ENCODE measurements at regions not wholly inside any gene's neighbourhood (a gene's known extent, or its start where the extent isn't known, plus 50 kb on each side); places are given as distances from the start of the nearest gene placed in this dataset.
"Not testable (repeated sequence)": the region's sequence is repeated elsewhere in the genome, so short reads cannot be mapped to it uniquely, and the experiment has no call there.

- DNase-seq (ENCODE audit: low spot score) = no peak
- in situ Hi-C loops (cut with MboI; ENCODE audit: low pct_unique_long_range_greater_than_20kb, low sequenced_read_pairs, unreplicated experiment) = no loop called here
- no peak for TF ChIP-seq CTCF (IDR thresholded peaks at IDR 0.05; ENCODE audit: extremely low read depth, insufficient read depth, missing control alignments)
Measured at GRCh38 chr4:164139291-164139690, 614.6 kb upstream of the SMIM31 start.

GRCh38 chr4:164141755-164142375, 612.1 kb upstream of the SMIM31 start:
- in situ Hi-C loops (cut with MboI; ENCODE audit: low pct_unique_long_range_greater_than_20kb, low sequenced_read_pairs, unreplicated experiment) = not testable (repeated sequence)

GRCh38 chr4:164154416-164154815, 599.5 kb upstream of the SMIM31 start:
- TF ChIP-seq CTCF (IDR thresholded peaks at IDR 0.05; ENCODE audit: extremely low read depth, insufficient read depth, missing control alignments) = no peak
- DNase-seq (ENCODE audit: low spot score) = no peak
- in situ Hi-C loops (cut with MboI; ENCODE audit: low pct_unique_long_range_greater_than_20kb, low sequenced_read_pairs, unreplicated experiment) = no loop called here

More at GRCh38 chr4:164141755-164142375, 612.1 kb upstream of the SMIM31 start:
- DNase-seq (ENCODE audit: low spot score) = not testable (repeated sequence)

- TF ChIP-seq CTCF (IDR thresholded peaks at IDR 0.05; ENCODE audit: extremely low read depth, insufficient read depth, missing control alignments) = no peak
- in situ Hi-C loops (cut with MboI; ENCODE audit: low pct_unique_long_range_greater_than_20kb, low sequenced_read_pairs, unreplicated experiment) = no loop called here
- DNase-seq (ENCODE audit: low spot score) = no peak
Measured at GRCh38 chr4:164169591-164169990, 584.3 kb upstream of the SMIM31 start.

GRCh38 chr4:164177153-164177552, 576.8 kb upstream of the SMIM31 start:
- in situ Hi-C loops (cut with MboI; ENCODE audit: low pct_unique_long_range_greater_than_20kb, low sequenced_read_pairs, unreplicated experiment) = no loop called here
- DNase-seq (ENCODE audit: low spot score) = no peak
- TF ChIP-seq CTCF (IDR thresholded peaks at IDR 0.05; ENCODE audit: extremely low read depth, insufficient read depth, missing control alignments) = no peak

GRCh38 chr4:164177753-164178152, 576.2 kb upstream of the SMIM31 start:
- in situ Hi-C loops (cut with MboI; ENCODE audit: low pct_unique_long_range_greater_than_20kb, low sequenced_read_pairs, unreplicated experiment) = no loop called here
- DNase-seq (ENCODE audit: low spot score) = no peak
- TF ChIP-seq CTCF (IDR thresholded peaks at IDR 0.05; ENCODE audit: extremely low read depth, insufficient read depth, missing control alignments) = no peak

GRCh38 chr4:164188236-164188635, 565.7 kb upstream of the SMIM31 start:
- TF ChIP-seq CTCF (IDR thresholded peaks at IDR 0.05; ENCODE audit: extremely low read depth, insufficient read depth, missing control alignments) = no peak

More at GRCh38 chr4:164188236-164188635, 565.7 kb upstream of the SMIM31 start:
- in situ Hi-C loops (cut with MboI; ENCODE audit: low pct_unique_long_range_greater_than_20kb, low sequenced_read_pairs, unreplicated experiment) = no loop called here
- no peak for DNase-seq (ENCODE audit: low spot score)

Measured in GM13977 (cell line).